K562 (cell line): ENCODE measurements at regions not wholly inside any gene's neighbourhood (a gene's known extent, or its start where the extent isn't known, plus 50 kb on each side); places are given as distances from the start of the nearest gene placed in this dataset.
A peak's percentile ranks its signal among the peaks of the same experiment; 100 is the strongest.

Experiments used
- ATF3 ChIP-seq, 2 experiments: fragments of 450-650 bp in 1 of 2; sonication (generic) in 1 of 2; formaldehyde crosslinking in 1 of 2; IDR thresholded peaks in 1 of 2; conservative IDR thresholded peaks in 1 of 2; 2 replicates each; pipeline versions ENCODE4 v1.6.1 to v1.8.1; 2016 to 2023; ENCODE audit warnings: mild to moderate bottlenecking in 2 of 2, moderate library complexity in 2 of 2, inconsistent platforms in 1 of 2, missing genetic modification reagents in 1 of 2
- CEBPG ChIP-seq, 3 experiments: fragments of 200-800 bp in 1 of 3; sonication (Bioruptor generic) in 1 of 3; sonication (generic) in 1 of 3; formaldehyde crosslinking in 1 of 3; IDR thresholded peaks in 2 of 3; conservative IDR thresholded peaks in 1 of 3; 2 replicates each; pipeline versions ENCODE4 v1.6.1 to v1.8.0; 2016 to 2022; ENCODE audit warnings: missing compliant biosample characterization in 2 of 3, missing genetic modification characterization in 2 of 3, mild to moderate bottlenecking in 1 of 3, missing genetic modification reagents in 1 of 3
- ELK3 ChIP-seq: fragments of 450-650 bp; formaldehyde crosslinking; IDR thresholded peaks from 2 replicates; pipeline ENCODE4 v1.4.0; 2020; ENCODE audit warnings: mild to moderate bottlenecking
- FOS ChIP-seq: IDR thresholded peaks from 3 replicates; pipeline ENCODE4 v1.6.1; 2011; ENCODE audit not compliant: insufficient read length; ENCODE audit errors: extremely low read depth
- GABPB2 ChIP-seq: fragments of 250-450 bp; sonication (Bioruptor Pico); conservative IDR thresholded peaks from 2 replicates; pipeline ENCODE4 v1.5.1; 2021; ENCODE audit warnings: mild to moderate bottlenecking
- HDAC3 ChIP-seq: fragments of 450-650 bp; IDR thresholded peaks from 2 replicates; pipeline ENCODE4 v1.6.1; 2018; ENCODE audit warnings: borderline replicate concordance, mild to moderate bottlenecking, moderate library complexity; ENCODE audit not compliant: partially characterized antibody
- HEY1 ChIP-seq: fragments of 250-450 bp; sonication (Bioruptor Pico); IDR thresholded peaks from 2 replicates; pipeline ENCODE4 v1.5.0; 2020; ENCODE audit warnings: mild to moderate bottlenecking, moderate library complexity, borderline replicate concordance
- HMG20B ChIP-seq: fragments of 250-450 bp; sonication (Bioruptor Pico); IDR thresholded peaks from 2 replicates; pipeline ENCODE4 v1.5.0; 2021; ENCODE audit warnings: mild to moderate bottlenecking
- MED1 ChIP-seq: sonication (generic); formaldehyde crosslinking; IDR thresholded peaks from 2 replicates; pipeline ENCODE4 v1.8.1; 2023; ENCODE audit warnings: missing genetic modification reagents, borderline replicate concordance
- MTA1 ChIP-seq: fragments of 450-650 bp; IDR thresholded peaks from 2 replicates; pipeline ENCODE4 v1.6.1; 2017; ENCODE audit warnings: borderline replicate concordance
- RFX1 ChIP-seq: fragments of 450-650 bp; IDR thresholded peaks from 2 replicates; pipeline ENCODE4 v1.6.1; 2016; ENCODE audit warnings: mild to moderate bottlenecking, moderate library complexity
- SMAD4 ChIP-seq: fragments of 250-450 bp; sonication (Bioruptor Pico); conservative IDR thresholded peaks from 2 replicates; pipeline ENCODE4 v1.8.0; 2021; ENCODE audit warnings: inconsistent platforms, mild to moderate bottlenecking, moderate library complexity
- SMARCC2 ChIP-seq: fragments of 450-650 bp; IDR thresholded peaks from 2 replicates; pipeline ENCODE4 v1.6.1; 2017; ENCODE audit warnings: antibody characterized with exemption, moderate library complexity, mild to moderate bottlenecking, low read depth
- TBL1XR1 ChIP-seq, 2 experiments: IDR thresholded peaks; 2 replicates each; pipeline ENCODE4 v1.6.1; 2012; ENCODE audit warnings: improper control_type of control experiment in 2 of 2, low read length in 2 of 2, mild to moderate bottlenecking in 1 of 2
- ZBED1 ChIP-seq: IDR thresholded peaks from 2 replicates; pipeline ENCODE4 v1.6.1; 2014
- ZNF212 ChIP-seq: fragments of 450-650 bp; formaldehyde crosslinking; IDR thresholded peaks from 2 replicates; pipeline ENCODE4 v1.4.0; 2020; ENCODE audit warnings: mild to moderate bottlenecking
- ZNF24 ChIP-seq: fragments of 450-650 bp; IDR thresholded peaks from 2 replicates; pipeline ENCODE4 v1.6.1; 2016
- ZNF395 ChIP-seq: fragments of 200-800 bp; sonication (Bioruptor generic); IDR thresholded peaks from 2 replicates; pipeline ENCODE4 v1.6.1; 2017; ENCODE audit warnings: missing genetic modification characterization, missing compliant biosample characterization
- ZNF507 ChIP-seq: conservative IDR thresholded peaks from 2 replicates; pipeline ENCODE4 v1.6.1; 2017; ENCODE audit warnings: missing genetic modification characterization, missing compliant biosample characterization
- TF ChIP-seq, protein P1 (sequence below), 3 experiments: fragments of 200-800 bp in 1 of 3; fragments of 250-450 bp in 1 of 3; fragments of 450-650 bp in 1 of 3; sonication (Bioruptor Pico) in 1 of 3; sonication (Bioruptor generic) in 1 of 3; formaldehyde crosslinking in 1 of 3; IDR thresholded peaks; 2 replicates each; pipeline versions ENCODE4 v1.6.1 to v1.8.0; 2016 to 2022; ENCODE audit warnings: mild to moderate bottlenecking in 2 of 3, missing genetic modification characterization in 2 of 3, missing compliant biosample characterization in 1 of 3, moderate library complexity in 1 of 3

GRCh38 chr4:79678472-79679202 is 270.6 kb upstream of the GK2 start (continued):
- TF ChIP-seq ZNF507 (tag) (no peak), ZNF395 (0 out of 2 replicates have a peak, but pooled peaks have one; percentile 58), HMG20B (CRISPR knock-in tag) (no peak), ZNF24 (peak; percentile 86), FOS (peak; percentile 5), ATF3 (IDR thresholded peaks at IDR 0.05) (peak; percentile 81; the same call in 1 of the 2 replicates), ATF3 (CRISPR knock-in tag; conservative IDR thresholded peaks at IDR 0.05) (0 out of 2 replicates have a peak, but pooled peaks have one; percentile 22), SMAD4 (CRISPR knock-in tag) (peak; percentile 55), HDAC3 (peak; percentile 70), GABPB2 (CRISPR knock-in tag) (no peak), ELK3 (CRISPR knock-in tag) (no peak), MTA1 (peak; percentile 90), ZNF212 (CRISPR knock-in tag) (no peak), RFX1 (no peak), TBL1XR1 (IDR thresholded peaks at IDR 0.05; ENCODE audit: low read length in 2 of 2) (peak in 1 of 2 experiments; percentile 46; a peak in 1 of 4 replicates), ZBED1 (0 out of 2 replicates have a peak, but pooled peaks have one; percentile 33), HEY1 (CRISPR knock-in tag) (no peak), CEBPG (CRISPR knock-in tag; IDR thresholded peaks at IDR 0.05) (no peak), CEBPG (tag; conservative IDR thresholded peaks at IDR 0.05 in 1 of 2, IDR thresholded peaks at IDR 0.05 in 1 of 2) (peak; percentile 58 to 72), MED1 (CRISPR knock-in tag) (no peak), SMARCC2 (peak; percentile 94)
- TF ChIP-seq, protein P1, sequence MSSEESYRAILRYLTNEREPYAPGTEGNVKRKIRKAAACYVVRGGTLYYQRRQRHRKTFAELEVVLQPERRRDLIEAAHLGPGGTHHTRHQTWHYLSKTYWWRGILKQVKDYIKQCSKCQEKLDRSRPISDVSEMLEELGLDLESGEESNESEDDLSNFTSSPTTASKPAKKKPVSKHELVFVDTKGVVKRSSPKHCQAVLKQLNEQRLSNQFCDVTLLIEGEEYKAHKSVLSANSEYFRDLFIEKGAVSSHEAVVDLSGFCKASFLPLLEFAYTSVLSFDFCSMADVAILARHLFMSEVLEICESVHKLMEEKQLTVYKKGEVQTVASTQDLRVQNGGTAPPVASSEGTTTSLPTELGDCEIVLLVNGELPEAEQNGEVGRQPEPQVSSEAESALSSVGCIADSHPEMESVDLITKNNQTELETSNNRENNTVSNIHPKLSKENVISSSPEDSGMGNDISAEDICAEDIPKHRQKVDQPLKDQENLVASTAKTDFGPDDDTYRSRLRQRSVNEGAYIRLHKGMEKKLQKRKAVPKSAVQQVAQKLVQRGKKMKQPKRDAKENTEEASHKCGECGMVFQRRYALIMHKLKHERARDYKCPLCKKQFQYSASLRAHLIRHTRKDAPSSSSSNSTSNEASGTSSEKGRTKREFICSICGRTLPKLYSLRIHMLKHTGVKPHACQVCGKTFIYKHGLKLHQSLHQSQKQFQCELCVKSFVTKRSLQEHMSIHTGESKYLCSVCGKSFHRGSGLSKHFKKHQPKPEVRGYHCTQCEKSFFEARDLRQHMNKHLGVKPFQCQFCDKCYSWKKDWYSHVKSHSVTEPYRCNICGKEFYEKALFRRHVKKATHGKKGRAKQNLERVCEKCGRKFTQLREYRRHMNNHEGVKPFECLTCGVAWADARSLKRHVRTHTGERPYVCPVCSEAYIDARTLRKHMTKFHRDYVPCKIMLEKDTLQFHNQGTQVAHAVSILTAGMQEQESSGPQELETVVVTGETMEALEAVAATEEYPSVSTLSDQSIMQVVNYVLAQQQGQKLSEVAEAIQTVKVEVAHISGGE (CRISPR knock-in tag; IDR thresholded peaks at IDR 0.05), result peak in 1 of 3 experiments; percentile 49; a peak in 1 of 6 replicates
